Neural crest cell (in vitro differentiated cells): ENCODE measurements at regions not wholly inside any gene's neighbourhood (a gene's known extent, or its start where the extent isn't known, plus 50 kb on each side); places are given as distances from the start of the nearest gene placed in this dataset.

ENCODE experiments used
- DNase-seq: peaks from one replicate; pipeline ENCODE4 v3.0.0; 2021; ENCODE audit warnings: low read depth, mixed read lengths, low spot score
- H3K27ac Mint-ChIP-seq: one replicate; pipeline ENCODE4 v1.8.0; 2021; ENCODE audit warnings: mild to moderate bottlenecking, mixed read lengths; ENCODE audit not compliant: unreplicated experiment
- H3K27me3 Mint-ChIP-seq: 2 replicates; pipeline ENCODE4 v1.8.0; 2021; ENCODE audit warnings: low read depth, mild to moderate bottlenecking, mixed read lengths
- H3K36me3 Mint-ChIP-seq: 2 replicates; pipeline ENCODE4 v1.8.0; 2021; ENCODE audit warnings: low read depth, mild to moderate bottlenecking, mixed read lengths
- H3K4me1 Mint-ChIP-seq: 2 replicates; pipeline ENCODE4 v1.8.0; 2021; ENCODE audit warnings: mixed read lengths
- H3K4me3 Mint-ChIP-seq: one replicate; pipeline ENCODE4 v1.8.0; 2021; ENCODE audit warnings: mild to moderate bottlenecking, mixed read lengths
- H3K9me3 Mint-ChIP-seq: 2 replicates; pipeline ENCODE4 v1.8.0; 2021; ENCODE audit warnings: mixed read lengths
- CTCF ChIP-seq: fragments of 200-600 bp; sonication (generic); conservative IDR thresholded peaks from 2 replicates; pipeline ENCODE4 v1.5.0; 2021; ENCODE audit warnings: antibody characterized with exemption, mild to moderate bottlenecking

GRCh38 chr5:159854916-159855315 lies 61.4 kb upstream of the ADRA1B start:
- Mint-ChIP-seq H3K4me1 (peaks cover 4% of the 10 kb centered on the region), H3K27me3 (peaks cover 13% of the 10 kb centered on the region), H3K9me3 (no peaks in the 10 kb centered on the region), H3K27ac (no peak overlapping the region), H3K4me3 (no peak overlapping the region), H3K36me3 (no peaks in the 10 kb centered on the region)
- no peak for DNase-seq
- no peak for TF ChIP-seq CTCF

- Mint-ChIP-seq H3K27me3 (peaks cover 14% of the 10 kb centered on the region), H3K4me1 (peaks cover 3% of the 10 kb centered on the region), H3K36me3 (no peaks in the 10 kb centered on the region), H3K27ac (no peak overlapping the region), H3K4me3 (no peak overlapping the region), H3K9me3 (no peaks in the 10 kb centered on the region)
- DNase-seq = no peak
- TF ChIP-seq CTCF = no peak
These were observed 60.6 kb upstream of the ADRA1B start for GRCh38 chr5:159855476-159856191.

- Mint-ChIP-seq H3K36me3 (no peaks in the 10 kb centered on the region), H3K27ac (no peak overlapping the region), H3K9me3 (no peaks in the 10 kb centered on the region), H3K4me3 (no peak overlapping the region), H3K4me1 (no peaks in the 10 kb centered on the region), H3K27me3 (peaks cover 17% of the 10 kb centered on the region)
- no peak for TF ChIP-seq CTCF
- no peak for DNase-seq
These were observed 57.4 kb upstream of the ADRA1B start for GRCh38 chr5:159858871-159859270.

GRCh38 chr5:159861086-159861485 lies 55.2 kb upstream of the ADRA1B start:
- no peak for TF ChIP-seq CTCF
- Mint-ChIP-seq H3K9me3 (no peaks in the 10 kb centered on the region), H3K27me3 (peaks cover 21% of the 10 kb centered on the region), H3K4me3 (no peak overlapping the region), H3K4me1 (no peaks in the 10 kb centered on the region), H3K36me3 (no peaks in the 10 kb centered on the region), H3K27ac (no peak overlapping the region)
- DNase-seq = no peak

- H3K27ac Mint-ChIP-seq = no peak overlapping the region
- no peak for DNase-seq
- H3K9me3 Mint-ChIP-seq = no peaks in the 10 kb centered on the region
- H3K36me3 Mint-ChIP-seq = no peaks in the 10 kb centered on the region
- TF ChIP-seq CTCF = no peak
- no peak overlapping the region for H3K4me3 Mint-ChIP-seq
- peaks cover 32% of the 10 kb centered on the region for H3K27me3 Mint-ChIP-seq
- H3K4me1 Mint-ChIP-seq = no peaks in the 10 kb centered on the region
These were observed 51.2 kb upstream of the ADRA1B start for GRCh38 chr5:159864885-159865691.
